PC-3 (cell line): ENCODE measurements at regions not wholly inside any gene's neighbourhood (a gene's known extent, or its start where the extent isn't known, plus 50 kb on each side); places are given as distances from the start of the nearest gene placed in this dataset.
"Not testable (repeated sequence)": the region's sequence is repeated elsewhere in the genome, so short reads cannot be mapped to it uniquely, and the experiment has no call there.

Experiments
- EZH2 ChIP-seq: fragments of 300-600 bp; sonication (generic); IDR thresholded peaks from one replicate; pipeline ENCODE4 v1.6.1; 2017; ENCODE audit warnings: antibody characterized with exemption, mild to moderate bottlenecking, low read length; ENCODE audit not compliant: unreplicated experiment
- EZH2phosphoT487 ChIP-seq: fragments of 300-600 bp; sonication (generic); IDR thresholded peaks from 2 replicates; pipeline ENCODE4 v1.6.1; 2018; ENCODE audit warnings: mild to moderate bottlenecking, antibody characterized with exemption, low read length, borderline replicate concordance
- TF ChIP-seq, protein P1 (sequence below): fragments of 300-600 bp; sonication (generic); conservative IDR thresholded peaks from 2 replicates; pipeline ENCODE4 v1.5.1; 2017; ENCODE audit warnings: antibody characterized with exemption, low read depth, mild to moderate bottlenecking, low read length

- TF ChIP-seq, protein P1, sequence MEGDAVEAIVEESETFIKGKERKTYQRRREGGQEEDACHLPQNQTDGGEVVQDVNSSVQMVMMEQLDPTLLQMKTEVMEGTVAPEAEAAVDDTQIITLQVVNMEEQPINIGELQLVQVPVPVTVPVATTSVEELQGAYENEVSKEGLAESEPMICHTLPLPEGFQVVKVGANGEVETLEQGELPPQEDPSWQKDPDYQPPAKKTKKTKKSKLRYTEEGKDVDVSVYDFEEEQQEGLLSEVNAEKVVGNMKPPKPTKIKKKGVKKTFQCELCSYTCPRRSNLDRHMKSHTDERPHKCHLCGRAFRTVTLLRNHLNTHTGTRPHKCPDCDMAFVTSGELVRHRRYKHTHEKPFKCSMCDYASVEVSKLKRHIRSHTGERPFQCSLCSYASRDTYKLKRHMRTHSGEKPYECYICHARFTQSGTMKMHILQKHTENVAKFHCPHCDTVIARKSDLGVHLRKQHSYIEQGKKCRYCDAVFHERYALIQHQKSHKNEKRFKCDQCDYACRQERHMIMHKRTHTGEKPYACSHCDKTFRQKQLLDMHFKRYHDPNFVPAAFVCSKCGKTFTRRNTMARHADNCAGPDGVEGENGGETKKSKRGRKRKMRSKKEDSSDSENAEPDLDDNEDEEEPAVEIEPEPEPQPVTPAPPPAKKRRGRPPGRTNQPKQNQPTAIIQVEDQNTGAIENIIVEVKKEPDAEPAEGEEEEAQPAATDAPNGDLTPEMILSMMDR = not testable (repeated sequence)
- TF ChIP-seq EZH2phosphoT487, EZH2: not testable (repeated sequence)
Observed at GRCh38 chr9:115418181-115418580, 300.2 kb upstream of the TNC start.
